ENCODE measurements at regions not wholly inside any gene's neighbourhood (a gene's known extent, or its start where the extent isn't known, plus 50 kb on each side); places are given as distances from the start of the nearest gene placed in this dataset.

DNA sequence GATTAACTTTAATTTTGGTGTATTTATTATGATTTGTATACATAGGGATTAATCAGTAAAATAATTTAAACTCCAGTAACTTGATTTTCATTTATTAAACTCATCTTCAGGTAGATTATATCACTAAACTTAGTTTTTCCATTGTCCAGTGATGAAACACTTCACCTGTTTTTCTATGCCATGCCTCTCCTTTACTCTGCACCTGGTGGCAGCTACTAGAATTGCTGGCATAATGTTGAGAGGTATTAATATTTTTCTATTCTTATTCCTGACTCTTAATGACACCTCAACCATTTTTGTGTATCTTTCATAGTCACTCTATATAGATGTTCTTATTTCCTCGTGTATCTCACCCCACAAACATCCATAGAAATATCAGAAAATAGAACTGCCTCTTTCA lies 940.3 kb upstream of the CRIM1 start:
- TF ChIP-seq POLR2AphosphoS5 (IDR thresholded peaks at IDR 0.05; ENCODE audit: low read depth): no peak
- TF ChIP-seq, protein P1, sequence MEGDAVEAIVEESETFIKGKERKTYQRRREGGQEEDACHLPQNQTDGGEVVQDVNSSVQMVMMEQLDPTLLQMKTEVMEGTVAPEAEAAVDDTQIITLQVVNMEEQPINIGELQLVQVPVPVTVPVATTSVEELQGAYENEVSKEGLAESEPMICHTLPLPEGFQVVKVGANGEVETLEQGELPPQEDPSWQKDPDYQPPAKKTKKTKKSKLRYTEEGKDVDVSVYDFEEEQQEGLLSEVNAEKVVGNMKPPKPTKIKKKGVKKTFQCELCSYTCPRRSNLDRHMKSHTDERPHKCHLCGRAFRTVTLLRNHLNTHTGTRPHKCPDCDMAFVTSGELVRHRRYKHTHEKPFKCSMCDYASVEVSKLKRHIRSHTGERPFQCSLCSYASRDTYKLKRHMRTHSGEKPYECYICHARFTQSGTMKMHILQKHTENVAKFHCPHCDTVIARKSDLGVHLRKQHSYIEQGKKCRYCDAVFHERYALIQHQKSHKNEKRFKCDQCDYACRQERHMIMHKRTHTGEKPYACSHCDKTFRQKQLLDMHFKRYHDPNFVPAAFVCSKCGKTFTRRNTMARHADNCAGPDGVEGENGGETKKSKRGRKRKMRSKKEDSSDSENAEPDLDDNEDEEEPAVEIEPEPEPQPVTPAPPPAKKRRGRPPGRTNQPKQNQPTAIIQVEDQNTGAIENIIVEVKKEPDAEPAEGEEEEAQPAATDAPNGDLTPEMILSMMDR (IDR thresholded peaks at IDR 0.05; ENCODE audit: insufficient read depth, low read length): no peak
- TF ChIP-seq GABPA (IDR thresholded peaks at IDR 0.05; ENCODE audit: low read depth): no peak

Measured in HL-60 (cell line).